ENCODE measurements at regions not wholly inside any gene's neighbourhood (a gene's known extent, or its start where the extent isn't known, plus 50 kb on each side); places are given as distances from the start of the nearest gene placed in this dataset.

- intact Hi-C loops (cut with DNase I; ENCODE audit: low total_unique reads): no loop called here
- Histone ChIP-seq H3K4me3 (no peak overlapping the region), H3K4me1 (no peaks in the 10 kb centered on the region), H3K9me3 (peaks cover 0 to 7% (median 0%) of the 10 kb centered on the region in 4 donors), H3K36me3 (no peaks in the 10 kb centered on the region), H3K27ac (no peak overlapping the region), H3K27me3 (peaks cover 0 to 5% (median 0%) of the 10 kb centered on the region in 3 donors)
- WGBS, 5 donors: 48 to 73% (median 64%) methylated on average over 6 of the region's 6 CpGs
- no peak for TF ChIP-seq EP300 (IDR thresholded peaks at IDR 0.05)
- no peak for TF ChIP-seq CTCF (IDR thresholded peaks at IDR 0.05)
- no peak for TF ChIP-seq POLR2AphosphoS5 (IDR thresholded peaks at IDR 0.05)
- no peak for TF ChIP-seq POLR2A (IDR thresholded peaks at IDR 0.05)
- no peak for DNase-seq
Observed at GRCh38 chr9:85291266-85291665, 450.5 kb downstream of the AGTPBP1 start.

- Histone ChIP-seq H3K27ac (no peak overlapping the region), H3K4me1 (no peaks in the 10 kb centered on the region), H3K36me3 (no peaks in the 10 kb centered on the region), H3K27me3 (peaks cover 0 to 5% (median 0%) of the 10 kb centered on the region in 3 donors), H3K4me3 (no peak overlapping the region), H3K9me3 (peaks cover 0 to 7% (median 0%) of the 10 kb centered on the region in 4 donors)
- 71 to 81% (median 78%) methylated on average over 18 to 21 of the region's 21 CpGs for WGBS, 5 donors
- intact Hi-C loops (cut with DNase I; ENCODE audit: low total_unique reads): no loop called here
- peak in 1 of 2 donors; percentile 27 for DNase-seq
- TF ChIP-seq CTCF (IDR thresholded peaks at IDR 0.05) (no peak), EP300 (IDR thresholded peaks at IDR 0.05) (no peak)
Observed at GRCh38 chr9:85290019-85290418, 451.7 kb downstream of the AGTPBP1 start.

GRCh38 chr9:85289142-85289541, 452.6 kb downstream of the AGTPBP1 start:
- intact Hi-C loops (cut with DNase I; ENCODE audit: low total_unique reads): no loop called here
- no peak overlapping the region for H3K27ac ChIP-seq
- TF ChIP-seq CTCF (IDR thresholded peaks at IDR 0.05) (no peak), EP300 (IDR thresholded peaks at IDR 0.05) (no peak), POLR2A (IDR thresholded peaks at IDR 0.05) (no peak), POLR2AphosphoS5 (IDR thresholded peaks at IDR 0.05) (no peak)
- no peaks in the 10 kb centered on the region for H3K36me3 ChIP-seq
- peaks cover 0 to 7% (median 0%) of the 10 kb centered on the region in 4 donors for H3K9me3 ChIP-seq
- H3K27me3 ChIP-seq: peaks cover 0 to 5% (median 0%) of the 10 kb centered on the region in 3 donors
- H3K4me1 ChIP-seq: no peaks in the 10 kb centered on the region
- no peak for DNase-seq
- WGBS, 5 donors: 82 to 96% (median 95%) methylated on average over 10 to 18 of the region's 18 CpGs
- no peak overlapping the region for H3K4me3 ChIP-seq

GRCh38 chr9:85283421-85283820, 458.3 kb downstream of the AGTPBP1 start:
- 69 to 87% (median 85%) methylated on average over 3 of the region's 3 CpGs for WGBS, 5 donors
- no peaks in the 10 kb centered on the region for H3K9me3 ChIP-seq
- no peak overlapping the region for H3K4me3 ChIP-seq
- intact Hi-C loops (cut with DNase I; ENCODE audit: low total_unique reads): no loop called here
- H3K27ac ChIP-seq: no peak overlapping the region
- DNase-seq: no peak
- no peaks in the 10 kb centered on the region for H3K36me3 ChIP-seq
- no peaks in the 10 kb centered on the region for H3K27me3 ChIP-seq
- TF ChIP-seq POLR2A (IDR thresholded peaks at IDR 0.05): no peak
- TF ChIP-seq EP300 (IDR thresholded peaks at IDR 0.05): no peak
- TF ChIP-seq CTCF (IDR thresholded peaks at IDR 0.05): no peak
- H3K4me1 ChIP-seq: no peaks in the 10 kb centered on the region
